Endothelial cell of umbilical vein (primary cell): ENCODE measurements at regions not wholly inside any gene's neighbourhood (a gene's known extent, or its start where the extent isn't known, plus 50 kb on each side); places are given as distances from the start of the nearest gene placed in this dataset.

Source experiments
- BruUV-seq: library from RNA; stranded (reverse); fragments of 400-500 nt; replicated peaks from 2 replicates; lab custom pipeline; 2021; lab: Mats Ljungman, UMichigan
- CTCF ChIA-PET: fragments of 300-600, 350-600 bp; sonication (Branson Sonifier 250); formaldehyde crosslinking; loops from one replicate; lab custom pipeline; 2021; ENCODE audit warnings: antibody characterized with exemption, inconsistent platforms; lab: Charles Lee
- POLR2A ChIA-PET: fragments of 300-600, 350-600 bp; sonication (Branson Sonifier 250); formaldehyde crosslinking; loops from one replicate; lab custom pipeline; 2021; ENCODE audit warnings: antibody characterized with exemption, inconsistent platforms; lab: Charles Lee
- DNase-seq: peaks from one replicate; pipeline ENCODE4 v3.0.0-alpha.2; 2011; ENCODE audit warnings: low read depth, low spot score
- FAIRE-seq: peaks from 2 replicates; lab custom pipeline; 2011; peaks lifted over from hg19 to GRCh38; lab: Jason Lieb, UNC
- H2AFZ ChIP-seq: 2 replicates; pipeline ENCODE4 v1.6.0; 2012; ENCODE audit warnings: low read depth, low read length, control low read depth, inconsistent platforms
- H3K27ac ChIP-seq: 2 replicates; pipeline ENCODE4 v1.5.1; 2011; ENCODE audit warnings: low read depth, mild to moderate bottlenecking, control low read depth, low read length, moderate library complexity; ENCODE audit not compliant: insufficient read depth
- H3K27me3 ChIP-seq, 2 experiments: 2 replicates each; pipeline versions ENCODE4 v1.6.0 to v1.6.1; 2011; ENCODE audit warnings: low read length in 2 of 2, mixed read lengths in 1 of 2; ENCODE audit not compliant: control insufficient read depth in 2 of 2, insufficient read depth in 2 of 2
- H3K36me3 ChIP-seq, 2 experiments: 2 replicates in 1 of 2; 3 replicates in 1 of 2; pipeline ENCODE4 v1.5.1; 2011; ENCODE audit warnings: low read length in 2 of 2, mild to moderate bottlenecking in 1 of 2, moderate library complexity in 1 of 2; ENCODE audit not compliant: control insufficient read depth in 2 of 2, insufficient read depth in 2 of 2; ENCODE audit errors: extremely low read depth in 1 of 2
- H3K4me1 ChIP-seq: 3 replicates; pipeline ENCODE4 v1.5.1; 2011; ENCODE audit warnings: mild to moderate bottlenecking, low read length; ENCODE audit not compliant: control insufficient read depth, insufficient read depth; ENCODE audit errors: extremely low read depth
- H3K4me2 ChIP-seq: 2 replicates; pipeline ENCODE4 v1.6.1; 2011; ENCODE audit warnings: low read length, control low read depth, mixed read lengths; ENCODE audit not compliant: insufficient read depth
- H3K4me3 ChIP-seq, 3 experiments: fragments of 200-600 bp in 1 of 3; sonication (generic), shearing (Covaris generic) in 1 of 3; replicated peaks in 1 of 3; 2 replicates each; pipeline ENCODE4 v1.5.1; 2011 to 2016; ENCODE audit warnings: control low read depth in 3 of 3, low read length in 3 of 3, mild to moderate bottlenecking in 2 of 3, inconsistent platforms in 1 of 3, low read depth in 1 of 3, moderate library complexity in 1 of 3; ENCODE audit not compliant: insufficient read depth in 1 of 3
- H3K79me2 ChIP-seq: 2 replicates; pipeline ENCODE4 v1.6.0; 2012; ENCODE audit warnings: low read length, inconsistent platforms; ENCODE audit not compliant: control insufficient read depth, insufficient read depth
- H3K9ac ChIP-seq: replicated peaks from 2 replicates; pipeline ENCODE3; 2011; ENCODE audit warnings: low read length, control low read depth; ENCODE audit not compliant: insufficient read depth; ENCODE audit errors: extremely low read depth
- H3K9me1 ChIP-seq: replicated peaks from 3 replicates; pipeline ENCODE4 v1.6.0; 2011; ENCODE audit warnings: mild to moderate bottlenecking, low read length; ENCODE audit not compliant: control insufficient read depth, insufficient read depth; ENCODE audit errors: extremely low read depth
- H3K9me3 ChIP-seq: replicated peaks from 2 replicates; pipeline ENCODE4 v1.5.1; 2012; ENCODE audit warnings: low read length, inconsistent platforms; ENCODE audit not compliant: control insufficient read depth, insufficient read depth
- H4K20me1 ChIP-seq: replicated peaks from 2 replicates; pipeline ENCODE3; 2011; ENCODE audit warnings: mild to moderate bottlenecking, low read length; ENCODE audit not compliant: control insufficient read depth, insufficient read depth; ENCODE audit errors: extremely low read depth
- CTCF ChIP-seq, 2 donors: IDR thresholded peaks; 1 replicate in 1 of 2; 2 replicates in 1 of 2; pipeline ENCODE4 v1.5.1; 2011; ENCODE audit warnings: low read length in 2 of 2, mild to moderate bottlenecking in 2 of 2, moderate library complexity in 2 of 2, control low read depth in 1 of 2, inconsistent platforms in 1 of 2, low read depth in 1 of 2; ENCODE audit not compliant: insufficient read depth in 1 of 2; ENCODE audit errors: extremely low read depth in 1 of 2
- EZH2 ChIP-seq: IDR thresholded peaks from 2 replicates; pipeline ENCODE4 v1.6.1; 2012; ENCODE audit warnings: borderline replicate concordance, low read depth, mild to moderate bottlenecking, moderate library complexity, low read length, inconsistent platforms; ENCODE audit not compliant: severe bottlenecking
- FOS ChIP-seq: IDR thresholded peaks from 2 replicates; pipeline ENCODE4 v1.6.1; 2011; ENCODE audit warnings: mild to moderate bottlenecking, low read length, moderate library complexity, borderline replicate concordance; ENCODE audit not compliant: insufficient read depth
- GATA2 ChIP-seq: IDR thresholded peaks from 2 replicates; pipeline ENCODE4 v1.7.0; 2011; ENCODE audit warnings: low read depth, mild to moderate bottlenecking, moderate library complexity, mixed read lengths, low read length; ENCODE audit not compliant: insufficient read length, insufficient read depth
- JUN ChIP-seq: IDR thresholded peaks from 2 replicates; pipeline ENCODE4 v1.6.1; 2011; ENCODE audit warnings: borderline replicate concordance, low read depth; ENCODE audit not compliant: insufficient read length, insufficient read depth
- MYC ChIP-seq: IDR thresholded peaks from one replicate; pipeline ENCODE4 v1.6.1; 2011; ENCODE audit warnings: mild to moderate bottlenecking, low read depth, low read length
- POLR2A ChIP-seq: IDR thresholded peaks from 2 replicates; pipeline ENCODE4 v1.6.1; 2012; ENCODE audit warnings: low read depth, mild to moderate bottlenecking, control low read depth, low read length
- POLR2AphosphoS5 ChIP-seq: IDR thresholded peaks from 2 replicates; pipeline ENCODE4 v1.6.1; 2012; ENCODE audit warnings: low read depth, mild to moderate bottlenecking, control low read depth, low read length, moderate library complexity; ENCODE audit not compliant: insufficient read depth
- dilution Hi-C: fragments of 300-500 bp; cut with MboI; formaldehyde crosslinking; loops from one replicate; pipeline ENCODE4 v1.15.0; 2019; ENCODE audit warnings: low sequenced_read_pairs; ENCODE audit not compliant: extremely low pct_ligation_motif_present
- intact Hi-C: fragments of 100-400 bp; cut with micrococcal nuclease; formaldehyde crosslinking; loops from one replicate; pipeline ENCODE4 v1.10.0; 2022
- TF ChIP-seq, protein P1 (sequence below): IDR thresholded peaks from 2 replicates; pipeline ENCODE4 v1.6.1; 2011; ENCODE audit not compliant: insufficient read depth, insufficient read length

DNA sequence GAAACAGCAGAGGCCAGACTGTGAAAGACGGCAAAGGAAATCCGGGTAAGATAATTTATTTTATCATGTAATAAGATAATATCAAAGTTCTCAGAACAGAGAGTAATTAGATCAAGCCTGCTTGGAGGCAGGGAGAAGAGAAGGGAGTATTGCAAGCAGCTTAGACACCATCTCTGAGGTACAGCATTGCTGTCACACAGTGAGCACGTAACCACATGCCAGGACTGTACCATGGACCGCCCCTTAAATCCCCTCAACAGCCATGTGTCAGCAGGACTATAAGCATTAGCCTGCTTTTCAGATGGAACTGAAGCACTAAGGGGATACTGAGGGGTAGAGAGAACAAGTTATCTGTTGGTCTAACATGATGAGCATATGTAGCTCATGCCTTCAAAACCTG, 141.5 kb downstream of the C6orf118 start:
- DNase-seq: no peak
- H3K79me2 ChIP-seq: no peaks in the 10 kb centered on the region
- TF ChIP-seq MYC: no peak
- intact Hi-C loops (no loop called here), dilution Hi-C loops (no loop called here)
- no peak overlapping the region for H3K9ac ChIP-seq
- H3K27ac ChIP-seq: no peak overlapping the region
- BruUV-seq: no TSS peak
- H2AFZ ChIP-seq: no peak overlapping the region
- H3K36me3 ChIP-seq: no peaks in the 10 kb centered on the region
- no peaks in the 10 kb centered on the region for H4K20me1 ChIP-seq
- H3K27me3 ChIP-seq: no peaks in the 10 kb centered on the region
- POLR2A ChIA-PET: no interaction called here
- no peaks in the 10 kb centered on the region for H3K4me1 ChIP-seq
- no peak for FAIRE-seq
- H3K9me1 ChIP-seq: no peaks in the 10 kb centered on the region
- no peak overlapping the region for H3K4me3 ChIP-seq
- no peak overlapping the region for H3K4me2 ChIP-seq
- H3K9me3 ChIP-seq: peaks cover 2% of the 10 kb centered on the region
- CTCF ChIA-PET: no interaction called here

DNA sequence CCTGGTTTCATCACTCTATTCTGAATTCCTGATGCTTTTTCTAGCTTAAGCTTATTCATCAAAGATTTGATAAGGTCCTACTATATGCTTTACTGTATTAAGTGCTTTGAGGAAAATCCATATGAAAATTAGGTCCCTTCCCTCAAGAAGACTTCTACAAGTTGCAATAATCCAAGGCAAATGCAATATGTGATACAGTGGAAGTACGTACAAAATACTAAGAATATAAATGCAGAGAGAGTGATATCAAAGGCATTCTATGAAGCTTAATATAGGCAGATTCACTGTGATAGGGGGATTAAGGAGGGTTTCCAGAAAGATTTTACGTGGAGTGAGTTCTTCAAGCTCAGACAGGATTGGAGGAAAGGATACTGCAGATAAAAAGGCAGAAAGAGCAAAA, 142.1 kb downstream of the C6orf118 start:
- H3K27ac ChIP-seq: no peak overlapping the region
- no peaks in the 10 kb centered on the region for H3K27me3 ChIP-seq
- no TSS peak for BruUV-seq
- peaks cover 2% of the 10 kb centered on the region for H3K9me3 ChIP-seq
- no peak overlapping the region for H3K9ac ChIP-seq
- FAIRE-seq (no peak), DNase-seq (no peak)
- ChIA-PET CTCF (interaction anchor here (1.0 kb wide), 1 partner anchor 15 kb away, joined by 3 read pairs; no protein-coding TSS in a partner anchor), POLR2A (no interaction called here)
- H3K4me2 ChIP-seq: no peak overlapping the region
- no peaks in the 10 kb centered on the region for H3K36me3 ChIP-seq
- no peak overlapping the region for H3K4me3 ChIP-seq
- no peak overlapping the region for H2AFZ ChIP-seq
- dilution Hi-C loops (no loop called here), intact Hi-C loops (no loop called here)
- no peaks in the 10 kb centered on the region for H3K4me1 ChIP-seq
- H3K9me1 ChIP-seq: no peaks in the 10 kb centered on the region
- H4K20me1 ChIP-seq: no peaks in the 10 kb centered on the region
- H3K79me2 ChIP-seq: no peaks in the 10 kb centered on the region
- TF ChIP-seq POLR2A (no peak), EZH2 (no peak), FOS (no peak), JUN (no peak), GATA2 (no peak), POLR2AphosphoS5 (no peak), CTCF (IDR thresholded peaks at IDR 0.05; ENCODE audit: extremely low read depth in 1 of 2, insufficient read depth in 1 of 2, low read depth in 1 of 2, low read length in 2 of 2) (no peak), MYC (no peak)
- TF ChIP-seq, protein P1, sequence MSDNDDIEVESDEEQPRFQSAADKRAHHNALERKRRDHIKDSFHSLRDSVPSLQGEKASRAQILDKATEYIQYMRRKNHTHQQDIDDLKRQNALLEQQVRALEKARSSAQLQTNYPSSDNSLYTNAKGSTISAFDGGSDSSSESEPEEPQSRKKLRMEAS: no peak
